22Rv1 (cell line): ENCODE measurements at regions not wholly inside any gene's neighbourhood (a gene's known extent, or its start where the extent isn't known, plus 50 kb on each side); places are given as distances from the start of the nearest gene placed in this dataset.
"Not testable (repeated sequence)": the region's sequence is repeated elsewhere in the genome, so short reads cannot be mapped to it uniquely, and the experiment has no call there.

Experiments used
- H3K27ac ChIP-seq: fragments of 450-650 bp; 2 replicates; pipeline ENCODE4 v1.5.1; 2017
- CTCF ChIP-seq: fragments of 450-650 bp; IDR thresholded peaks from 2 replicates; pipeline ENCODE4 v1.5.1; 2017; ENCODE audit warnings: mild to moderate bottlenecking
- ZFX ChIP-seq: fragments of 450-650 bp; IDR thresholded peaks from 2 replicates; pipeline ENCODE4 v1.6.1; 2017; ENCODE audit warnings: antibody characterized with exemption, borderline replicate concordance

- TF ChIP-seq CTCF = no peak
- no peak for TF ChIP-seq ZFX
These were observed 108.7 kb upstream of the DPP6 start for GRCh38 chr7:153943457-153943856.

GRCh38 chr7:153943861-153944260, 108.3 kb upstream of the DPP6 start:
- no peak for TF ChIP-seq CTCF
- no peak for TF ChIP-seq ZFX
- no peak overlapping the region for H3K27ac ChIP-seq

More at GRCh38 chr7:153943457-153943856, 108.7 kb upstream of the DPP6 start:
- no peak overlapping the region for H3K27ac ChIP-seq

- H3K27ac ChIP-seq = no peak overlapping the region
- TF ChIP-seq ZFX (no peak), CTCF (peak; percentile 32)
These were observed 104.1 kb upstream of the DPP6 start for GRCh38 chr7:153948060-153948459.

GRCh38 chr7:153951316-153951715, 100.9 kb upstream of the DPP6 start:
- no peak overlapping the region for H3K27ac ChIP-seq
- no peak for TF ChIP-seq ZFX
- no peak for TF ChIP-seq CTCF

DNA sequence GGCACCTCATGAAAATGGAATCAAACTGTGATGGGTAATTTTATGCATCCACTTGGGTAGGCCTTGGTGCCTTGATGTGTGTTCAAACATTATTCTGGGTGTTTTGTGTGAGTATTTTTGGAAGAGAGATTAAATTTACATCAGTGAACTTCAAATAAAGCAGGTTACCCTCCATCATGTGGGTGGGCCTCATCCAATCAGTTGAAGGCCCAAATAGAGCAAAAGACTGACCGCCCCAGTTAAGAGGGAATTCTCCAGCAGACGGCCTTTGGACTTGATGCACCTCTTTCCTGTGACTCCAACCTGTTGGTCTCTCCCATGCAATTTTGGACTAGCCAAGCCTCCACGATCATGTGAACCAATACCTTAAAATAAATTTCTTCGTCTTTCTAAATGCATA, 97.7 kb upstream of the DPP6 start:
- TF ChIP-seq ZFX (no peak), CTCF (no peak)
- no peak overlapping the region for H3K27ac ChIP-seq

DNA sequence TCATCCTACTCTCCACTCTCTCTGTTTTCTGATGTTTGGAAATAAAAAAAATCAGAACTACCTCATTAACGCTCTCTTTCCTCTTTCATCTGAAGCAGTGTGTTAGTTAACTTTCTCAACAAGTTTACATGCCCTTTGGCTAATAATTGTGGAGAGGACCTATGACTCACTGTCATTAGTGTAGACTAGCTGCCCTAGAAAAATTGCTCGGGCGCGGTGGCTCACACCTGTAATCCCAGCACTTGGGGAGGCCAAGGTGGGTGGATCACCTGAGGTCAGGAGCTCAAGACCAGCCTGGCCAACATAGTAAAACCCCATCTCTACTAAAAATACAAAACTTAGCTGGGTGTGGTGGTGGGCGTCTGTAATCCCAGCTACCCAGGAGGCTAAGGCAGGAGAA, 94.5 kb upstream of the DPP6 start:
- not testable (repeated sequence) for H3K27ac ChIP-seq

DNA sequence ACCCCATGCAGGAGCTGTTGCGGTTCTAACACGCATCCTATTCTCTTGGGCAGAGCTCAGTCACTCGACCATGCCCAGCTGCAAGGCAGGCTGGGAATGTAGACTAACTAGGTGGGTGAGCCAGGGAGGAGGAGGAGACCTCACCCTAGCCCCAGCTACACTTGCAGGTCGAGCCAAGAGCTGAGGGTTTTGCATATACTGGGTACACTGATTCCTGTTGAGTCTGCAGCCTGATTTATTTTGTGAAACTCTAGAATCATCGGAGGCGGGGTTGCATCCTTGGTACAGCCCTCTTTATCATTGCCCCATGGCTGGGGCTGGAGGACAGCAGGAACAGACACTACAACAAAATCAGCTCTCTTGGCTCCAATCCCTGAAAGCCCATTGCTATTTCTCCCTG, 93.8 kb upstream of the DPP6 start:
- H3K27ac ChIP-seq = not testable (repeated sequence)

GRCh38 chr7:153958789-153959188, 93.4 kb upstream of the DPP6 start:
- H3K27ac ChIP-seq = not testable (repeated sequence)

- H3K27ac ChIP-seq = not testable (repeated sequence)
These were observed 87.6 kb upstream of the DPP6 start for GRCh38 chr7:153964481-153965112.

DNA sequence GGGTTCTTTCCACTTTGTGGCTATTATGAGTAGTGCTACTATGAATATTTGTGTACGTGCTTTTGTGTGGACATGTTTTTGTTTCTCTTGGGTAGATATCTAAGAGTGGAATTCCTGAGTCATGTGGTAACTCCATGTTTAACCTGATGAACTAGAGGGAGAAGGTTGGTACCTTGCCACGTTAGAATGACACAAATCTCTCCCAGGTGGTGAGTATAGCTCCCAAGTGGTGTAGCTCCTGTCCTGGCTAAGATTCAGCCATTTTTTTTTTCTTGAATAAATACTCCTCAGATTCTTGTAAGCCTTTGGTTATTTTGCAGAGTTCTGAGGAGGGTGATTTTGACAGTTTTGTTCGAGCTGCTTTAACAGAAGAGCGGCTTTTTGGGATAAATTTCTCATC, 83.2 kb upstream of the DPP6 start:
- not testable (repeated sequence) for H3K27ac ChIP-seq

GRCh38 chr7:153974603-153975002, 77.6 kb upstream of the DPP6 start:
- not testable (repeated sequence) for H3K27ac ChIP-seq

DNA sequence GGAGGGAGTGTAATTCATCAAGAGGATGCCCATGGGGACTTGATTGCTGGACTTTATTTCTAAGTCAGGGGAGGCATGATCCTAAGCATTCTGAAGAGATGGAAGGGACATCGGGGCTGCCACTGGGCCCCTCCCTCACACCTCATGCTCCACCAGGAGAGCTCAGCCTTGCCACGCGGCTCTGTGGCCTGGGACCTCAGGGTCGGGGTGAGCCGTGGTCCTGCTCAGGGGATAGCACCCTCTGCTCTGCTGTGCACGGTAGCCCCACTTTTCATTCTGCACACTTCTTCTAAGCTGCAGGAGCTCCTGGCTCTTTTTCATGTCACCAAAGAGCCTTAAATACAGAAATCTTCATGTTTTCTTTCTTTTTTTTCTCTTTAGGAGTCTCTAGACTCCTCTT, 75.5 kb upstream of the DPP6 start:
- H3K27ac ChIP-seq = not testable (repeated sequence)

GRCh38 chr7:153983186-153983585, 69.0 kb upstream of the DPP6 start:
- H3K27ac ChIP-seq = not testable (repeated sequence)

GRCh38 chr7:153989066-153989627, 63.1 kb upstream of the DPP6 start:
- not testable (repeated sequence) for H3K27ac ChIP-seq

GRCh38 chr7:153989742-153990425, 62.3 kb upstream of the DPP6 start:
- not testable (repeated sequence) for H3K27ac ChIP-seq
